Suprapubic skin (tissue), 3 donors: ENCODE measurements at regions not wholly inside any gene's neighbourhood (a gene's known extent, or its start where the extent isn't known, plus 50 kb on each side); places are given as distances from the start of the nearest gene placed in this dataset.

Experiments
- EP300 ChIP-seq: sonication (generic); formaldehyde crosslinking; IDR thresholded peaks from one replicate; pipeline ENCODE4 v1.6.1; 2017; ENCODE audit warnings: antibody characterized with exemption
- TF ChIP-seq, protein P1 (sequence below), 2 donors: fragments of 200-600 bp in 1 of 2; fragments of 450-650 bp in 1 of 2; sonication (generic) in 1 of 2; IDR thresholded peaks; one replicate each; pipeline ENCODE4 v1.5.1; 2016 to 2019; ENCODE audit warnings: antibody characterized with exemption in 2 of 2, mild to moderate bottlenecking in 1 of 2, moderate library complexity in 1 of 2

DNA sequence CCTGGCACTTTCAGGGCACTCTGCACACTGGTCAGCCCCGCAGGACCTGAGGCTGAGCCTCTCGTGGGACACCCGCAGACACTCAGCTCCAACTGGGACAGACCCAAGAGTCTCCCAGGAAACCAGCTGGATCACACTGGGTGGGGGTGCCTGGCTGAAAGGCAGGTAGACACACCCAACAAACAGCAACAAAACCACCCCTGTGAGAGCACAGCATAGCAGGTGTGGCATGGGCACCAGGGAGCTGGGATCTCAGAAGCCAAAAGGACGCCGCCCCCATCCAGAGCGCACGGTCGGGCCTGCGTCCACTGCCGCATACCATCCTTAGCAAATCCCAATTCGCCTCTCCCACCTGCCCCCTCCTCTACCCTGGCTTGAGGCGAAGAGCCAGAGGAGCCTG lies 154.2 kb upstream of the LINGO1 start:
- TF ChIP-seq, protein P1, sequence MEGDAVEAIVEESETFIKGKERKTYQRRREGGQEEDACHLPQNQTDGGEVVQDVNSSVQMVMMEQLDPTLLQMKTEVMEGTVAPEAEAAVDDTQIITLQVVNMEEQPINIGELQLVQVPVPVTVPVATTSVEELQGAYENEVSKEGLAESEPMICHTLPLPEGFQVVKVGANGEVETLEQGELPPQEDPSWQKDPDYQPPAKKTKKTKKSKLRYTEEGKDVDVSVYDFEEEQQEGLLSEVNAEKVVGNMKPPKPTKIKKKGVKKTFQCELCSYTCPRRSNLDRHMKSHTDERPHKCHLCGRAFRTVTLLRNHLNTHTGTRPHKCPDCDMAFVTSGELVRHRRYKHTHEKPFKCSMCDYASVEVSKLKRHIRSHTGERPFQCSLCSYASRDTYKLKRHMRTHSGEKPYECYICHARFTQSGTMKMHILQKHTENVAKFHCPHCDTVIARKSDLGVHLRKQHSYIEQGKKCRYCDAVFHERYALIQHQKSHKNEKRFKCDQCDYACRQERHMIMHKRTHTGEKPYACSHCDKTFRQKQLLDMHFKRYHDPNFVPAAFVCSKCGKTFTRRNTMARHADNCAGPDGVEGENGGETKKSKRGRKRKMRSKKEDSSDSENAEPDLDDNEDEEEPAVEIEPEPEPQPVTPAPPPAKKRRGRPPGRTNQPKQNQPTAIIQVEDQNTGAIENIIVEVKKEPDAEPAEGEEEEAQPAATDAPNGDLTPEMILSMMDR (IDR thresholded peaks at IDR 0.05): no peak
- no peak for TF ChIP-seq EP300
